ENCODE measurements at regions not wholly inside any gene's neighbourhood (a gene's known extent, or its start where the extent isn't known, plus 50 kb on each side); places are given as distances from the start of the nearest gene placed in this dataset.
"Not testable (repeated sequence)": the region's sequence is repeated elsewhere in the genome, so short reads cannot be mapped to it uniquely, and the experiment has no call there.

DNA sequence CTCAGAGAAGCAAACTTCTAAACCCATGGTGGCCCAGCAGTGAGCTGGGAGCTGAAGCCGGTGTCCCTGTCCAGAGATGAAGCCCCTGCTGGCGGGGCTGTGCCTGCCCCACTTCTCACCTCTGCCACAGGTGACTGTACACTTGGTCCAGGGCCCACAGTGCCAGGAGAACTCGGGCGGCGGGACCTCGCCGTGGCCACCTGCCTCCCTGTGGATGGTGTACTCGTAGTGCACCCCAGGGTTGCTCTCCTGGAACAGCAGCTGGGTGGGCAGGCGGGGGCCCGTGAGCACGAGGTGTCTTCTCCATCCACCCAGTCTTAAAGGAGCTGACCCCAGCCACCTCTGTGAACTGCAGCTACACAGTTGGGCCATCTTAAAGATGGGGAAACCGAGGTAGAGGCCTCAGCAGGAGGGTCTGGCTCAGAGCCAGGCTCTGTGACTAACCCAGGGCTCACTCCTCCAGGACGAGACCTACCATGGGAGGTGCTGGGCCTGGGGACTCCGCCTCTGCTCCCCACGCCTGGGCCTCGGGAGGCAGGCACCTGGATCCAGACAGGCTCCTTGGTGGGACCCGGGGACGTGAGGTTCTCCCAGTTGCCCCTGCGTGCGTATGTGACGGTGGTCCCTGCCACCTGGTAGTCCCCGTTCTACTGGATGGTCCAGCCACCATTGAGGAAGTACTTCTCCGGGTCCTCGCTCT is 113.1 kb upstream of the AKAP13 start:
- DNase-seq = not testable (repeated sequence)

DNA sequence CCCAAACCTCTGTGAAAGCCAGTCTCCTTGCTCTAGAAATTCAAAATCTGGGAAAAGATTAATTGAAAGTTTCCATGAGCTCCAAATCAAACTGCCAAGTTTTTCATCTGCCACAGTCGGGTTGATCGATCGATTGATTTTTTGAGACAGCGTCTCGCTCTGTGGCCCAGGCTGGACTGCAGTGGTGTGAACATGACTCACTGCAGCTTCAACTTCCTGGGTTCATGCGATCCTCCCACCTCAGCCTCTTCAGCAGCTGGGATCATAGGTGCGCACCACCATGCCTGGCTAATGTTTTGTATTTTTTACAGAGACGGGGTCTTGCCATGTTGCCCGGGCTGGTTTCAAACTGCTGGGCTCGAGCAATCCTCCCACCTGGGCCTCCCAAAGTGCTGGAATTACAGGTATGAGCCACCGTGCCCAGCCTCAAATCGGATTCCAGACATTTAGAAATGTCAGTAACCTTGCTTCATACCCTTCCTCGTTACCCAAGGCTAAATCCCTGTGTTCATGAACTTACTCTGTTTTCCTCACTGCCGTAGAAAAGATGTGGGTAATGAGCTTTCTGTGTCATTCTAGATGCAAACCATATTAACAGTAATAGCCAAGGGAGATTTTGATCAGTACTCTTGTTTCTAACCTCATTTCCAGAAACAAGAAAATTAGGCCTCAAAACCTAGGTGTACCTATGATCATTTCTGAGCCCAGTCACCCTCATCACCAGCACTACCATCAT is 105.9 kb upstream of the AKAP13 start:
- no peak for DNase-seq

GRCh38 chr15:85276508-85276907 is 103.9 kb upstream of the AKAP13 start:
- no peak for DNase-seq

GRCh38 chr15:85276921-85277320 is 103.5 kb upstream of the AKAP13 start:
- no peak for DNase-seq

DNA sequence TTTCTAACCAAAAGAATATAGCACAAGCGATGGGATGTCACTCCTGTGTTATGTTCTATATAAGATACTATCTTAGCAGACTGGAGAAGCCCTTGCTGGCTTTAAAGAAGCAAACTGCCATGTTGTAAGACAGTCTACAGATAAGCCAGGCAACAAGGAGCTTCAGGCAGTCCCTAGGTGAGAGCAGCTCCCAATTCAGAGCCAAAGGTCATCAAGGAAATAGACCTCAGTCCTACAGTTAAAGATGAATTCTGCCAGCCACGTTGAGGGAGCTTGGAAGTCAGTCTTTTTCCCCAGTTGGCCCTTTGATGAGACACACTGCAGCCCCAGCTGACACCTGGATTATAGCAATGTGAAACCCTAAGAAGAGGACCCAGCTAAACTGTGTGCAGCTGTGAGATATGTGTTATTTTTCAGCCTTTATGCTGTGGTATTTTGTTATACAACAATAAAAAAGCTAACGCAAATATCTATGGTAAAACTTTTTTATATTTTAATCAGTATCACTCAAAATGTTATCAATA is 102.5 kb upstream of the AKAP13 start:
- no peak for DNase-seq

- no peak for DNase-seq
Measured at GRCh38 chr15:85280203-85280602, 100.2 kb upstream of the AKAP13 start.

DNA sequence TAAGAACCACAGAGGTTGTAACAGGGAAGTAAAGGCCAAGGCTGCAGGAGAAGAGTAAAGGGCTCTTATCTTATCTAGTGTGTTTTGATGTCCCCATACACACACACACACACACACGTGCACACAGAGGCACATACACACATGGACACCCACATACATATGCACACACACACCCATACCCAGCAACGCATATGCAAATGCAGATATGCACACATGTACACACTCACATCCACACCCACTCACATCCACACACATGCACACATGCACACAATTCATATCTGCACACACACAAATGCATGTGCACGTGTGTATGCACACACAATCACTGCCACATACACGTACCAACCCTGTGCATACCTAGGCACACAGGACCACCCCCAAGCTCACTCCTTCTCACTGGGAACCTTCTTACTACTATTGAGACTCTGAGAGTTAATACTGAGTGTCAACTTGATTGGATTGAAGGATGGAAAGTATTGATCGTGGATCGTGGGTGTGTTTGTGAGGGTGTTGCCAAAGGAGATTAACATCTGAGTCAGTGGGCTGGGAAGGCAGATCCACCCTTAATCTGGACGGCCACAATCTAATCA is 99.0 kb upstream of the AKAP13 start:
- no peak for DNase-seq

GRCh38 chr15:85282504-85283115 is 97.8 kb upstream of the AKAP13 start:
- no peak for DNase-seq

- not testable (repeated sequence) for DNase-seq
Measured at GRCh38 chr15:85283815-85284214, 96.6 kb upstream of the AKAP13 start.

- no peak for DNase-seq
Measured at GRCh38 chr15:85284497-85284896, 95.9 kb upstream of the AKAP13 start.

GRCh38 chr15:85289677-85290365 is 90.6 kb upstream of the AKAP13 start:
- DNase-seq = no peak

- not testable (repeated sequence) for DNase-seq
Measured at GRCh38 chr15:85292583-85292982, 87.8 kb upstream of the AKAP13 start.

DNA sequence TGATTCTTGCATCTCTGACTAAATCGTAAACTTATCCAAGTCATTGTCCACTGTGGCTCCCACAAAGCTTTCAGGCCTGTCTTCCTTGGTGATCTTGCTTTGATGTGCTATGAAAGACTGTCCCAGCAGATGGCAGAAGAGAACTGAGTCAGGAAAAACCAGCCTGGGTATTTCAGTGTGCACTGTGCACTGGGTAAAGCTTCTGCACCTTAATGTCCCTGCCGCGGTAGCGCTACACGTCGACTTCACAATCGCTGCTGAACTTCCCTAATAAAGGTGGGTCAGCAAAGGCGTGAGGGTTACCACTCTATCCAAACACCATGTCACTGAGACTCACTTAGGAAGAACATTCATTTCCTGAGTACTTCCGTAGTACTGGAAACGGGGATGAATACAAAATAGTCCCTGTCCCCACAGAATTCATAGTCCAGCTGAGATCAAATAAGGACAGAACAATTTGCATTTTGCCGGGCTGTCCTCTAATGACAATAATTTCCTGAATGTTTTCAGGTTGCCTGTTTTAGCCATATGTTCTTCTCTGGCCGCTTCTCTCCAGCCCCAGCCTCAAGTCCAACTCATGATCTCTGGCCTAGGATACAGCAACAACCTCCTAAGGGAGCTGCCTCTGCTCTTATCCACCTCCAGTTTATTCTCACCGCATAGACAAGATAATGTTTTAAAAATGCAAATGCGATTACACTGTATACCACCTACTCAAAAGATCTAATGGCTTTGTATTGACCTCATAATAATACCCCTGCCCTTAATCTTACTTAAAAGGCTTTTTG is 83.6 kb upstream of the AKAP13 start:
- DNase-seq = no peak

- no peak for DNase-seq
Measured at GRCh38 chr15:85297537-85297936, 82.9 kb upstream of the AKAP13 start.

GRCh38 chr15:85298366-85298765 is 82.0 kb upstream of the AKAP13 start:
- DNase-seq = no peak

DNA sequence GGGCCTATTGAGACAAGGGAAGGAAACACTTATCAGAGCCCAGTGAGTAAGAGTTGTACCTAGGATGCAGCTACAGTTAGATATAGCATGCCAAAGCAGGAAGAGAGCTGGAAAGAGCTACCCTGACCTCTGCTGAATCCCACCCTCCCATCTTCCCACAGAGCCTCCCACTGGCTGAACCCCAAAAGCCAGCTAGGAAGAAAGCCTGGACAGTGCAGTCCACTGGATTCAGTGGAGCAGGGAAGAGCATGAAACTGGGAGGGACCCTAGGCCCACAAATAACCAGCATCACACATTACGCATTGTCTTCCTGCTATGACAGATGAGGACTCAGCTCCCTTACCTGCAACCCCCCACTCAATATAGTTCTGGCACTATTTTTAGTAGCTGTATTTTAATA is 81.5 kb upstream of the AKAP13 start:
- DNase-seq = no peak

GRCh38 chr15:85302271-85302670 is 78.1 kb upstream of the AKAP13 start:
- no peak for DNase-seq

GRCh38 chr15:85305050-85305449 is 75.4 kb upstream of the AKAP13 start:
- no peak for DNase-seq

DNA sequence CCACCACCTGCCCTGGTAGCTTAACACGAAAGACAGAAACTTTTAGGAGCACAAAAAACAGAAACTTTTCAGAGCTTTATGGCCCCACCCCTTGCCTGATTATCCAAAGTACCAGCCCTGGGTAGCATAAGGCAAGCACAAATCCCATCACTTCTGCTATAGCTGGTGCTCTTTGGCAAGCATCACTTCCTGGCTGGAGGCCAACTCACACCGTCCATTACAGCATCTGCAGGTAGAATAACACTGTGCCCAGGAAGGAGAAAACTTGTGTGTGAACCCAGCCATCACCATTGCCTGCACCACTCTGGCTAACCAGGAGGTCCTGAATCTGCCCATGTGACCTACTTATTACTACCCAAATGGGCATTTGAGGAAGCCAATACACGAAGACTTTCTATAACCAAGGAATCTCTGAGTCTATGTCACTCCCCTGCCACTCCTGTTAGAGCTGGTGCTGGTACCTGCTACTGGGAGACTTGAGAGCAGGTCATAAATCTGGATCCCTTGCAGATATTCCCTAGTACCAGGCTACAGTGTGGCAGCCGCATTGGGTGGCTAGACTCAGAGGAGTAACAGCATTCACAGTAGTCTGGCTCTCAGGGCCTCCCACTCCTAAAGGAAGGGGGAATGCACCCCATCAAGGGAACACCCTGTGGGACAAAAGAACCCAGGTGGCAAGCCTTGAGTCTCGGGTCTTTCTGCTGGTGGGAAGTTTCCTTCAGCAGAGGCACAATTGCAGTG is 73.3 kb upstream of the AKAP13 start:
- DNase-seq = no peak

DNA sequence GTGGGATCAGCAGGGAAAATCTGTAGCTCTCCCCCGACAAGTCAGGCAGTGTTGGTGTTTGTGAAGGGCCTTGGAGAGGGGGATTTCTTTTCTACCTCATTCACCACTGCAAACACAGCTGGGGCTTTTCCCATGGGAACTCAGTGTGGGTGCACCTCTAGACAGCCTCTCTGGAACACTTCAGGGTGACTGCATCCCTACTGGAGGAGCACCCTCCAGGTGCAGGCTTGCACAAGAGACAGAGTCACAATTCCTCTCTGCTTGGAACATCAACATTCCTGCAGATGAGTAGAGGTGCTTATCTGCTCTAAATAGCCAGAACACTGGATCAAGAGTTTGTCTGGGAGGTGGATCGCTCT is 72.7 kb upstream of the AKAP13 start:
- DNase-seq = no peak

DNA sequence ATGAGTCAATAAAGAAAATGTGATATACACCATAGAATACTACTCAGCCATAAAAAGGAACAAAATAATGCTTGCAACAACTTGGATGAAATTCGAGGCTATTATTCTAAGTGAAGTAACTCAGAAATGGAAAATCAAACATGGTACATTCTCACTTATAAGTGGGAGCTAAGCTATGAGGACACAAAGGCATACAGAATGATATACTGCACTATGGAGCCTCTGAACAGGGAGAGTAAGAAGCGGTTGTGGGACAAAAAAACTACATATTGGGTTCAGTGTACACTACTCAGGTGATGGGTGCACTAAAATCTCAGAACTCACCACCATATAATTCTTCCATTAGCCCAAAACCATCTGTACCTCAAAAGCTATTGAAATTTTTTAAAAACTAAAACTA is 68.8 kb upstream of the AKAP13 start:
- DNase-seq = no peak

Measured in NCI-H510A (cell line).